ENCODE measurements at regions not wholly inside any gene's neighbourhood (a gene's known extent, or its start where the extent isn't known, plus 50 kb on each side); places are given as distances from the start of the nearest gene placed in this dataset.
"Not testable (repeated sequence)": the region's sequence is repeated elsewhere in the genome, so short reads cannot be mapped to it uniquely, and the experiment has no call there.

- not testable (repeated sequence) for TF ChIP-seq CTCF, EZH2 (IDR thresholded peaks at IDR 0.05)
Observed at GRCh38 chr7:153958789-153959188, 93.4 kb upstream of the DPP6 start.

Measured in neural progenitor cell (in vitro differentiated cells).